ENCODE measurements at regions not wholly inside any gene's neighbourhood (a gene's known extent, or its start where the extent isn't known, plus 50 kb on each side); places are given as distances from the start of the nearest gene placed in this dataset.

DNA sequence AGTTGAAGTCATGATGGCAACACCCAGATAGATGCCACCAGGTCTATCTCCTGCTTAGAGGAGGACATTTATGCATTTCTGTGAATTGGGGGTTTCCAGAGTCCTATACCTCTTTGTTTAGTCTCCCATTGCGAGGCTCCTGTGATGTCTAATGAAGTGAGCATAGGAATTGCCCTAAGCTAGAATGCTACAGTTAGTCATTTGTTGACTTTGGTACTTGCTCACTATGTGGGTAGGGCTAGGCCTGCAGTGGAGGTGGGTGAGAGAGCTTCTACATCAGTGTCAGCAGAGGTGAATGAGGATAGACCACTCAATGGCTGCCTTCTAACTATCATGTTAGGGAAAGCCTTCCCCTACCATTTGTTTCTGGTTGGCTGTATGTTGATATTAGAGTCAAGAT, 173.3 kb upstream of the POC5 start:
- TF ChIP-seq, protein P1, sequence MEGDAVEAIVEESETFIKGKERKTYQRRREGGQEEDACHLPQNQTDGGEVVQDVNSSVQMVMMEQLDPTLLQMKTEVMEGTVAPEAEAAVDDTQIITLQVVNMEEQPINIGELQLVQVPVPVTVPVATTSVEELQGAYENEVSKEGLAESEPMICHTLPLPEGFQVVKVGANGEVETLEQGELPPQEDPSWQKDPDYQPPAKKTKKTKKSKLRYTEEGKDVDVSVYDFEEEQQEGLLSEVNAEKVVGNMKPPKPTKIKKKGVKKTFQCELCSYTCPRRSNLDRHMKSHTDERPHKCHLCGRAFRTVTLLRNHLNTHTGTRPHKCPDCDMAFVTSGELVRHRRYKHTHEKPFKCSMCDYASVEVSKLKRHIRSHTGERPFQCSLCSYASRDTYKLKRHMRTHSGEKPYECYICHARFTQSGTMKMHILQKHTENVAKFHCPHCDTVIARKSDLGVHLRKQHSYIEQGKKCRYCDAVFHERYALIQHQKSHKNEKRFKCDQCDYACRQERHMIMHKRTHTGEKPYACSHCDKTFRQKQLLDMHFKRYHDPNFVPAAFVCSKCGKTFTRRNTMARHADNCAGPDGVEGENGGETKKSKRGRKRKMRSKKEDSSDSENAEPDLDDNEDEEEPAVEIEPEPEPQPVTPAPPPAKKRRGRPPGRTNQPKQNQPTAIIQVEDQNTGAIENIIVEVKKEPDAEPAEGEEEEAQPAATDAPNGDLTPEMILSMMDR (IDR thresholded peaks at IDR 0.05; ENCODE audit: low read depth, low read length, poor library complexity, severe bottlenecking) = no peak
- no peak for TF ChIP-seq EZH2phosphoT487 (IDR thresholded peaks at IDR 0.05; ENCODE audit: borderline replicate concordance, low read length)

All from DOHH2 (cell line).